Right ventricle myocardium inferior (tissue), 1 donor: ENCODE measurements at regions not wholly inside any gene's neighbourhood (a gene's known extent, or its start where the extent isn't known, plus 50 kb on each side); places are given as distances from the start of the nearest gene placed in this dataset.
A peak's percentile ranks its signal among the peaks of the same experiment; 100 is the strongest.

Experiments used
- ATAC-seq: fragments of 200-7000 bp; cut with Tn5 transposase; one replicate; pipeline ENCODE4 v1.9.1; 2020; ENCODE audit warnings: mild to moderate bottlenecking, moderate library complexity
- DNase-seq: peaks from one replicate; pipeline ENCODE4 v3.0.0; 2021; ENCODE audit errors: missing footprints
- intact Hi-C: fragments of 100-400 bp; cut with DNase I; formaldehyde crosslinking; loops from one replicate; pipeline ENCODE4 v1.11.0; 2022
- donor health status: DM: no; HTN: yes; CAD: no; lungs with severe emphysema.

DNA sequence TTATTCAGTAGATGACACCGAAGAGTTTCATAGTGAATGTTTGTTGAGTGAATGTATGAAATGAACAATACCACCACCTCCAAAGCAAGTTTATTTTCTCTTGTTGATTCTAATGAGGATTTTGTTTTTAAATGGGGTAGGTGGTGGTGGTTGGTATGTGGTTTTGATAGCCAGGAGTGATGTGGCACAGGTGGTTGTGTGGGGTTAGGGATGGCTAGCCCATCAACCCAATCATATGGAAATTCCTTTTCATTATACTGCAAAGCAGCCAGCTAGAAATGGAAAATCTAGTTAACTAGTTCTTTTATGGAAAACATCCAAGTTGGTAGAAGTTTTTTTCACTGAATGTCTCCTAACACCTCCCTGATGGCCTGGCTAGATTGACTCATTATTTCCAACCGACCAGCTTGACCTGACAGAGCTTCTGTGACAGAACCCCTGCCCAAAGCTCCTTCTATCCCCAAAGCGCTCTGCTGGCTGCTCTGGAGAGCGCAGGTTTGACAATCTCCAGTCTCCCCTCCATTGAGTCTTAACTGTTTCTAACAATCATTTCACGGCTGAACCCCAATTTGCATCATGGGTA is 376.9 kb downstream of the MTX2 start:
- intact Hi-C loops, result no loop called here
- ATAC-seq, result no peak
- no peak for DNase-seq

DNA sequence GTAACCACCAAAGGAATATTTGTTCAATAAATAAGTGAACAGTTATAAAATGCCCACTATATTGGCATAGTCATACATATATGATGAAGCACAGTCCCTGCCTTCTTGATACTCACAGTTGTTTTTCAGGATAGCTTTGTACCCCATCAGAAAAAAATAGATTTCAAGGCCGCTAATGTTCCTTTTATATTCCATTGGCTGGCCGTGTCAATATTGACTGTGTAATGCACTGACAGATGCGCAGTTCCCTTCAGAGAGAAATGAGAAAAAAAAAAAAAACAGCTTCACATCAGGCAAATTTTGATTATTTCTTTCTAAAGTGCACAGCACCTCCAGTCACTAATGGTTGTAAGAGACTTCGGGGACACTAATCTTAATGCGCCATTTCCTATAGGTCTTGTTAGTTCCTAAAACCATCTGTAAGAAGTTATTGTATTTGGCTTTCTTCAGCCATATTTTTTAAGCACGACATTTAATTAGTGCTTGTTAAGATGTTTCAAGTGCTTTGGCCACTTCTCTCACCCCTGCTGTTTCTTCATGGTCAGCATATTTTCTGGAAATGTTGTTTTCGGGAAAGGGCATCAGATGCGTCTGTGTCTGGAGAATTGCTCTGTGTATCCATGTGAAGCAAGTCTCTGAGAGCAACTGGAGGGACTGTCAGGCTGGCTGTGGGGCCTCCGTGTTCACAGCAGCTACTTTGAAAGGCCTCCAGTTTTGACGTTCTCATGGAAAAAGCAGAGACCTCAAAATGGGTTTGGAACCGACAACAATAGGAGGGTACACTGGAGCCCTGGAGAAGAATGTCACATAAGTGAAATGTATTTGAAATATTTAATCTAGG is 378.3 kb downstream of the MTX2 start:
- intact Hi-C loops, result no loop called here
- ATAC-seq (no peak), DNase-seq (no peak)

DNA sequence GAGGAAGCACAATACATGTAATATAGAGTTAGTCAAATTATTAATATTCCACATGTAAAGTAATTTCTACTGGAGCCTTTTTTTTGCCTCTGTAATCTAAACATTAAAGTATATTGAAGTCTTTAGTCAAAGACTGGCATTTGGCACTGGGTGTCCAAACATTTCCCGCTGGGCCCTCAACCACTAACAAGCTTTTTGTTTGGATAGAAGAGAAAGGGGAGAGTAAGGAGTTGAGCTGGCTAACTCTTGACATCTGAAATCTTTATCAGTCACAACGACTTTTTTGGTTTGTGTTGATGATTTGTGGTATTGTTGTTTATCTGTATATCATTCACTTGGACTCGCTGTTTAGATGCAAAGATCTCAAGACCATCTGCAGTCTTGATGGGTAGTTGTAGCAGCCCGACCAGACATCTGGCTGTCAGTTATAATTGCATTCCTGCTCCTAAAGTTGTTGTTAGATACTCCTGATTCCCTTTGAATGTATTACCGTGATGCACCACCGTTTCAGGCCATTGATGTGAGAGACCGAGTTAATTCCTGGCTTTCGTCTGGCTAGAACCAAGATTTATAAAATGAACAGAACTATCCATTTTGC is 379.6 kb downstream of the MTX2 start:
- ATAC-seq (no peak), DNase-seq (no peak)
- intact Hi-C loops, result no loop called here

DNA sequence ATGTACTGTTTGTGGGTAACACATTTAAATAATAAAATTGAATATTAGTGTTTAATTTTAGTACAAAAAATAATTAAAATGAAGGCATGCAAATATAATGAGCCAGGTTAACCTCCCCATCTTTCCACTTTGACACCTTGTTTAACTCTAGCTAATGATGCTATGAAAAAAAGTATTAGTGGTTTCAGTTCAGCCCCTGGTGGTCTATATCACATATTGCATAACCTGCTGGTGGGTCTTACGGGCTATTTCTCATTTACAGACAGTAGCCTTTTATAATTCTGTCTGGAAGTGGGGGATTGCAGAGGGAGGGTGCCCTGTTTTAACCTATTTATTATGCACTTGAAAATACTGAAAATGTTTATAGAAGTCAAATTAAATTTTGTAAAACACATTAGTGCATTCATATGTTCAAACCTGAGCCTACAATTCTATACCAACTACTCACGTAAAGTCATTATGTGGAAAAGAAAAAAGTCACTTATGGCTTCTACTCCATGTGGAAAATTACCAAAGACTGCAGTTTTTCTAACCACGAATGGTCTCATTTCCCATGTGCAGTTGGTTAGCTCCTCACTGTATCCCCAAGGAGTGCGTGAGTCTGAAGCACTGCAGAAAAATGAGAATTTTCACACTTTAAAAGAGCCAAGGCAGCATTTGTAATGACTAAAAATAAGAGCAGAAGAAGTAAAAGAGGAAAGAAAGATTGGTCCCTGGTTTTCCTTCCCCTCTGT is 381.0 kb downstream of the MTX2 start:
- ATAC-seq, result no peak
- DNase-seq, result no peak
- intact Hi-C loops, result loop anchor here (5.0 to 10.0 kb wide), 2 partner anchors 495 to 523 kb away; partner anchors contain the start of gene HOXD8

DNA sequence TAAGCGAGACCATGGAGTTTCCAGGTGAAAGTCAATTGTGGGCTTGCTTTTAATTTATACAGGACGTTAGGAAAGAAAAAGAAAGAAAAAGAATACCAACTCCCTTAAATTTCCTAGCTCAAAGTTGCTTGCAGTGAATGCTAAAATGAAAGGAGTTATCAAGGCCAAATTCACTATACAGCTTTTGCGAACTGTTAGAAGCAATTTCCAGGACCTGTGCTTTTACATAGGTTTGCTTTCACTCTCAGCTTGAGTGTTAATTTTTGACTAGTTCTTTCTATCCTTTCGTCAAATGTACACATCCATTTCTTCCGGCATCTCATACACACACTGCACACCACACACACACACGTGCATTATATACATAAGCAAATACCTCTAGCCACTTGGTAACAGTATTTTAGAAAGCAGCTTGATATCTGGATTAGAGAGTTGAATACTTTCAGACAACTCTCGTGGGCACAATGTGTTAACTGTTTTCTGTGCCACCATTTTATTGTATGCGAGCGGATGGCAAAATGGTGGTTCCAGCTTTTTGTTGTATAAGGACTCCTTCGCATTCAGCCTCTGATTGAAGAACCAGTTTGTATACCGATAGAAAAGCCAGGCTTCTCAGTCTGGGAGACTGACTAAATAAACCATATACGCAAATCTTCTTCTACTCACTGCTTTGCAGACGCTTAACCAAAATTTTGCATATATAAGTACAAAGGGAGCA is 381.8 kb downstream of the MTX2 start:
- intact Hi-C loops, result loop anchor here (5.0 to 10.0 kb wide), 2 partner anchors 494 to 524 kb away; partner anchors contain the start of gene HOXD8
- no peak for ATAC-seq
- DNase-seq, result no peak

DNA sequence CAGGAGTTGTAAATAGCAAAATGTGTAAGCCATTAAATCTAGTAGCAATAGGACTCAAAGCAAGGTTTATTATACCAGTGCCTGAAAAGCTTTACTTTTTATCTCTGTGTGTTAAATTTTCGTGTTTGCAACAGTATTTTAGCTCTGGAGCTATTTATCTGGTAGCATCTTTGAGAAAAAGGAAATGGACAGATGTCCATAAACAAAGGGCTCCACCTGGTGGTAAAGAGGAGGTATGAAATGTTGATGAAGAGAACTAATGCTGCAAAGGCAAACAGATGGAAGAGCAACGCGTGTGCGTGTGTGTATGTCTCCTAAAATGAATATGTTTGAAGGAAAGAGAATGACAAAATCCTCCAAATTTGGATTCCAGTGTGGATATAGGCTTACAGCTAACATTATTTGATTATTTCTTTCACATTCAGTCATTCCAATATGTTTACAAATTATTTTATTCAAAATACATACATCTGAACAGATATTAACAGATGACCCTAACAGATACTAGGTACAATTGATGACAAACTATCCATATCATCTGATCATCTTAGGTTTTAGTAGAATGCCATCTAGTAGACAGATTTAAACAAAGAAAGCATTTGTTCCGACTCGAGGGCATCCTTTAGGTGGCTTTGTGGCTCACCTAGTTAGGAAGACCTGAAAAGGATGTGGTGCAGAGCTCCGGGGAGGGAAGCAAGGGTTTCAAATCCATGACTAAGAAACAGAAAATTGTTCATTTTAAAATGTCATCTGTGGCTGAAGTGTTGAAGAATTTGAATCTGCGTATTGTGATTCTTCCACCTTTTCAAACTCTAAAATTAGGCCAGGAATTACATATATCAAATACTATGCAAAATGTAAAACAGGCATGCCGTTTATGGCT is 383.3 kb downstream of the MTX2 start:
- ATAC-seq (no peak), DNase-seq (no peak)
- intact Hi-C loops, result loop anchor here (5.0 to 10.0 kb wide), 2 partner anchors 492 to 525 kb away; partner anchors contain the start of gene HOXD8

DNA sequence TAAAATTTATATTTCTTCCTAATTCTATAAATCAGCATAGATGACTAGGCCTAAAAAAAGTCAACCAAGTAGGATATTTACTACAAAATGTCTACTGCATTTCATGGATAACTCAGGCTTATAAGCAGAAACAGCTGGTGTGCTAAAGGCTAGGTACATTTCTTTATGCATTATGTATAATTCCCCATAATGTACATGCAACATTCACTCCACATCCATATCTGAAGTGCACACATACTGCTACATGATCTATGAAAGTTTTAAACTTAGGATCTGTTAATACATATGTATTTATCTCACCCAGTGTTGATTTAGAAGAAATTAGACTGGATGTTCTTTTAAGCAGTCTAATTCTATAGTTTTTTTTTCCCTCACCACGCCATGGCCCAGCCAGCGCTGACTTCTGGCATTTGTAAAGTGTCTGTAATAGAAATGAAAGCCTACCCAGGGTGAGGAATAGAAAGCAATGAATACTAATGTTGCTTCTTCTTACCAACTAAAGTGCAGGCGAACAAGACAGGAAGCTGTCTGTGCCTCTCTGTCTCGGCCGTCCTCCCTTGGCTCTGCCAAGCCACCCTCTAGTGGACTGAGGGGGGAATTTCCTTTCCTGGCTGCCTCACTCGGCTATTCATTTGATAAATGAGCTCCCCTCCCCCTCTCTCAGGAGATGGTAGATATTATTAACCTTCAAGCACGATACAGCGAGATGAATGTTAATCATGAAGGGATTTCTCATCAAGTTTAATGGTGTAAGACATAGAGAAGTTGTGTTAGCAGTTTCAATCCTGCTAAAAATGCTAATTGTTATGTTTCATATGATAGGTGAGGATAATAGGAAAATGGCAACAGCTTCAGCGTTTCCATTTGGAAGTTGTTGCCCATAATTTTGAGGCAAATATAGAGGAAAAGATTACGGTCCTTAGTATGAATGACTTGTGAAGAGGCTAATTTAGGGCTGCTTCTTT is 384.5 kb downstream of the MTX2 start:
- intact Hi-C loops, result loop anchor here (5.0 to 10.0 kb wide), 2 partner anchors 491 to 526 kb away; partner anchors contain the start of gene HOXD8
- DNase-seq, result peak; percentile 57
- peak; percentile 88 for ATAC-seq

DNA sequence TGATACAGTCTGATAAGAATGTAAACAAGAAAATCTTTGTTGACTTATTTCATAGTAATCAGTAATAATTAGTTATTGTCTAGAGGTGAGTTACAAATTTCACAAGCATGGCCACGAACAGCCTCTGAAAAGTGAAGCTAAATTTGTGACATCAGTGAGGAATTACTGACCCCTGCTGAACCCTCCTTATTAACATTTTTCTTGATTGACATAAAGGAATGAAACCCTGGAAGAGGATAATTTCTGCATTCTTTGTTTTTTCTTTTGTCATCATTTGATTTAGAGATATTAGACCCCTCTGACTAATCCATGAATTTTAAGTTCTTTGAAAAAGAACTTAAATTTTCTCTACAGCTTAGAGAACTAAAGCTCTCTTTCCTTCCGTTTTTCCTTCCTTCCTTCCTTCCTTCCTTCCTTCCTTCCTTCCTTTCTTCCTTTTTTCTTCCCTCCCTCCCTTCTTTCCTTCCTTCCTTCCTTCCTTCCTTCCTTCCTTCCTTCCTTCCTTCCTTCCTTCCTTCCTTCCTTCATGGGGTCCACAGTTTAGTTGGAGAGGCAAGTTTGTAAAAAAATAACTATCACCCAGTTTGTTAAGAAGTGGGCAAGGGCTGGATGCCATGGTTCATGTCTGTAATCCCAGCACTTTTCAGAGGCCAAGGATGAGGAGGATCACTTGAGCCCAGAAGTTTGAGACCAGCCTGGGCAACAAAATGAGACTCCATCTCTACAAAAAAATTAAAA is 387.0 kb downstream of the MTX2 start:
- DNase-seq (no peak), ATAC-seq (no peak)

DNA sequence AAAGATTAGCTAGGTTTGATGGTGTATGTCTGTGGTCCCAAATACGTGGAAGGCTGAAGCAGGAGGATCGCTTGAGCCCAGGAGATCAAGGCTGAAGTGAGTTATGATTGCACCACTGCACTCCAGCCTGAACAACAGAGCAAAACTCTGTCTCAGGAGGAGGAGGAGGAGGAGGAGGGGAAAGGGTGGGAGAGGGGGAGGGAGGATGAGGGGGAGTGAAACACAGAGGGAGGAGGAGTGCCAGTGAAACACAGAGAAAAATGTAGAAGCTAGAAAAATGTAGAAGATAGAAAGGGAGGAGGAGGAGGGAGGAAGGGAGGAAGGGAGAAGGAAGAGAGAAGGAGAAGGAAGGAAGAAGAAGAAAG is 387.5 kb downstream of the MTX2 start:
- DNase-seq (no peak), ATAC-seq (no peak)
- intact Hi-C loops, result loop anchor here (5.0 to 10.0 kb wide), 2 partner anchors 161 to 488 kb away; no protein-coding TSS in a partner anchor

More for the DNA sequence above, 387.0 kb downstream of the MTX2 start:
- intact Hi-C loops, result loop anchor here (5.0 to 10.0 kb wide), 2 partner anchors 161 to 489 kb away; no protein-coding TSS in a partner anchor

DNA sequence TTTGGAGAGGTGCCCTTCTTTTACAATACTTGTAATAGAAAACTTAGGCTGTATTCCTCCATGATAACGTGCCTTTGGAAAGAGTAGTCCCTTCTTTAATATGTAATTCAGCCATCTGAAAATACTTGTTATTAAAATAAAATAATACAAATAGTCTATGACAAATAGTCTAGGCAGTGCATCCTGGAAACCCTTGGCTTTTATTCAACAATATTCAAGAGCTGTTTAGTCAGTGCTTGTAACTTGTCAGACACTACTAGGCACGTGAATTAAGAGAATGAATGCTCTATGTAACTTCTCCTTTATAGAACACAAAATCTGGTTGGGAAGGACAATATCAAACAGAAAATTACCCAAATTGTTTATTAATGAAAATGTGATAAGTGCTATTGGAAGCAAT is 388.2 kb downstream of the MTX2 start:
- intact Hi-C loops, result loop anchor here (5.0 to 10.0 kb wide), 2 partner anchors 160 to 487 kb away; no protein-coding TSS in a partner anchor
- DNase-seq, result no peak
- ATAC-seq, result no peak

DNA sequence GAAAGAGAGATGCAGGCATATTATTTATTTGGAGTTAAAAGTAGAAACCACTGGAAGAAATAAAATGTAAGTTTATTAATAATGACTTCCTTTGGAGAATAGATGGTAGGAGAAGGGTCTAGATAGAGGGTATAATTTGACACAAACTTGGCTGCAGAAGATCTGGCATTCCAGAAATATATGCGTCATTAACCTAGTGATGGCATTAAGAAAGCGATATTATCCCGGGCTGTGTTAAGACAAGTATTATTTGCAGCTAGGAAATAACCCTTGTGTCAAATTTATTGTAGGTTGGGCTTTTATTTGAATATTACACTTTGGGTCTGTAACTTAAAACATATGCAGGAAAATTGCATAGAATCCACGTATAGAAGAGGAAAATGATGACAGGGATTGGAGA is 389.5 kb downstream of the MTX2 start:
- intact Hi-C loops, result loop anchor here (5.0 to 10.0 kb wide), 2 partner anchors 159 to 486 kb away; no protein-coding TSS in a partner anchor
- ATAC-seq (no peak), DNase-seq (no peak)

DNA sequence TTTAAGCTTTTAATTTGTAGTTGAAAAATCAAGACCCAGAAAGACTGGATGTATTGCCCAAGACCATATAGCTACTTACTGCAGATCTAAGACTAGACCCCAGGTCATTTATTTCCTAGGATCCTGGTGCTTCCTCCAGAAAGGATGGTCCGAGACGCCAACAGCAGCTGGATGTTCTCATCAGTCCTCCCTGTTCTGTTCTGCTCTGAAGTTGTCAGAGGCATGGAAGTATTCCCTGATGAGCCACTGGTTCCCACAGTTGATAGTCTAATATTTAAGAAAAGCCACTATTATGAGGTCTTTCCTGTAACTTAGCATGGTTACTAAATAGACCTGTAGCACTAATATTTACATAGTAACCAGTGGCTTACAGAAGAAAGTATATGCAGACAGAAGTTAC is 393.5 kb downstream of the MTX2 start:
- DNase-seq (no peak), ATAC-seq (no peak)
- intact Hi-C loops, result no loop called here

DNA sequence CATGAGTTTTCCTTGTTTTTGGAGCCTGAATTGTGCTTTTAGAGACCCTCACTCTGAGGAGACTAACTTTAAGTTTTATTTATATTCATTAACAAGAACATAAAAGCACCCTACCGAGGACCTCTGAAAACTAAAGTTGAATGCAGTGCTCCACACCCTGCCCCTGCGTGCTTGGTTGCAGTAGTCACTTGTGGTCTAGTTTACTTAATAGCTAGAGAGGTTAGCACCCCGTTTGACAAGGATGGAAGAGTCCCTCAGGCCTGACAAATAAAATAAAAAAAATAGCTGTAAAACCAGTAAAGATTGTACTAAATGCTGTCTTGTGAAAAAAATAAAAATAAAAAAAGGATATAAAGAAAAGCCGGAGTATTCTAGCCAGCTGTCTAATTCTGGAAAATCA is 395.2 kb downstream of the MTX2 start:
- intact Hi-C loops, result no loop called here
- ATAC-seq, result no peak
- no peak for DNase-seq

DNA sequence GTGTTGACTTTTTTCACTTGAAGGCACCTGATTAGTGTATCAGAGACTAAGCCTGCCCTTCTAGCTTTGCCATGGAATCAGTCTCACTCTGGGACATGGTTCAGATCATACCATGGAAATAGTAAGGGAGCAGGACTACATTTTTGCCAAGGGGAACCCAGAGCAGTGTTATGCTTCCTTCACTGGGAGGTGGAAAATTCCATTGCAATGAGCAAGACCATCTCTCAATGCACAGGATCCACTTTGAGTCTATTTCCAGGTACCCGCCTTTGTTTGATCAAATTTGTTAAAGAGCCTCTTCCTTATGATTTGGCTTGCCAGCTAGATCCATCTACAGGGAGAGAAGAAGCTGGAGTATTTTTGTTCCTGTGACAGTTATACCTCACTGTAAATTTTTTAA is 395.8 kb downstream of the MTX2 start:
- intact Hi-C loops, result no loop called here
- ATAC-seq (no peak), DNase-seq (no peak)

DNA sequence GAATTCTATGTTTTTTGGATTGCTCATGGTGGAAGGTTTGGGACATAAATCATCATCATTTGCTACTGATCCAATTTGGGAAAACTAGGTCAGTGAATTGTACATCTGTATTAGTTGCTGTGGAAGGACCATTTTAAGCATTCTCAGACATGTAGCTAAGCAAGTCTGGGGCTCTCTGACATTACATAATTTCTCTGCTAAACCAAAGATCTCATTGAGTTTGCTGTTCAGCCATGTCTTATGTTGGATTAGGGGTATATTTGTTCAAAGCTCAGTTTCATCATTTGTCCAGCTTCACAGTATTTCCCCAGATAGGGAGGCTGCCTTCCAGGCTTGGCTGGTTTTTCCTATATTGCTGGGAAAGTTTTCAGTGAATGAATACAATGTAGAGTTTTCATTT is 399.7 kb downstream of the MTX2 start:
- DNase-seq (no peak), ATAC-seq (no peak)
- intact Hi-C loops, result no loop called here
